T47D (cell line): ENCODE measurements at regions not wholly inside any gene's neighbourhood (a gene's known extent, or its start where the extent isn't known, plus 50 kb on each side); places are given as distances from the start of the nearest gene placed in this dataset.
"Not testable (repeated sequence)": the region's sequence is repeated elsewhere in the genome, so short reads cannot be mapped to it uniquely, and the experiment has no call there.

ENCODE experiments used
- DNase-seq, 2 experiments: peaks; one replicate each; pipeline versions ENCODE4 v3.0.0 to v3.0.0-alpha.2; 2011 to 2012; ENCODE audit warnings: low read depth in 1 of 2, low spot score in 1 of 2
- JUND ChIP-seq: IDR thresholded peaks from 2 replicates; pipeline ENCODE4 v1.6.1; 2012; ENCODE audit warnings: low read depth
- in situ Hi-C: cut with HindIII; loops from 2 replicates; pipeline ENCODE4 v1.10.0; 2016; ENCODE audit warnings: low sequenced_read_pairs, low pct_unique_long_range_greater_than_20kb

GRCh38 chr10:129210876-129211275 lies 256.2 kb upstream of the MGMT start:
- no peak for TF ChIP-seq JUND
- in situ Hi-C loops: no loop called here
- no peak for DNase-seq

DNA sequence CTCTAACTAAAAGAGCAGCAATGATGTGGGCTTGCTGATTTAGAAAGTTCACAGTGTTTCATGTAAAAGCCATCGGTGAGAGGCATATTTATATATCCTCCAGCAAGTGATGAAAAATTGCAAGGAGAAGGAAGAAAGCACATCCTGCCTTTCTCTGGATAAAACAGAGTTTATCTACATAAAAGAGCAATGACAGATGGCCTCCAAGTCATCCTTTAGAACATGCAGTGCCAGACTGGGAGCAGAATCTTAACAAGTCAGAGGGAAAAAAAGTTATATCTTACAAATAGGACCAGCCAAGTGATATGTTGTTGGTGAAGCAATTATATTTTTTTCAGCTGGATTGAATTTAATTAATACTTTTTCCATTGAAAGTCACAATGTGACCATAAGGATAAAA lies 253.8 kb upstream of the MGMT start:
- no peak for TF ChIP-seq JUND
- DNase-seq: no peak
- in situ Hi-C loops: no loop called here

GRCh38 chr10:129213996-129214395 lies 253.0 kb upstream of the MGMT start:
- in situ Hi-C loops, DNase-seq: not testable (repeated sequence)

DNA sequence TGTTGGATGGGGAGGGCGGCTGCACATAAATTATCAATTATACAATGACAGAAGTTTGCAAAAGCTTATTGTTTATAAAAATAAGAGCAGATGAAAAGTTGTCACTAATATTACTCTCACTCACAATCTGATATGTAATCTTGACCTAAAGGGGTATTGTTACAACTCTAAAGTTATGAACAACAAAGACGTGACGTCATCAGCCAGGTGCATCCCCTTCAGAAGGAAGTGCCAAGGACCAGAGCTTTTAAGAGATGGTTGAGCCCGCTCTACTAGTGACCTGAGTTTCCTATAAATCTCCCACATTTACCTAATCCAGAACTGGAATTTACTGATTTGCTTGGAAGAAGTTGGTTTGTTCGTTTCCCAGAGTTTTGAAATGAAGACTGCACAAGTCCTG lies 247.7 kb upstream of the MGMT start:
- in situ Hi-C loops: no loop called here
- no peak for TF ChIP-seq JUND
- no peak for DNase-seq

DNA sequence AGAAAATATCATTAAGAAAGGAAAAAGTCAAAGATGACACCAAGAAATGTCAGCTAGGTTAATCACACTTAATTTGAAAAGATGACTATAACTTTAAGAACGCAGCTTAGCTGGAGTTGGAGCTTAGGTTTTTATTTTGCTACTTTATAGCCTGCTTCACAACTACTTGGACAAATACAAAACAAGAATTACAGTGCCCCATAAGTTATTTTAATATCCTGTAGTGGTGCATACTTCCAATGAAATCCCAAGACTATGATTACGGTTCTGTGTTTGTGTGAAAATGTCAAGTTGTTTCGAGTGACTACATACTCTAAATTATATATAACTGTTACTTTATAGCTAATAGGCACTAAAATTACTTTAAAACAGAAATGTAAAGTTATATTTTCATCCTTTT lies 244.6 kb upstream of the MGMT start:
- no peak for TF ChIP-seq JUND
- no peak for DNase-seq
- in situ Hi-C loops: no loop called here

GRCh38 chr10:129223363-129223762 lies 243.7 kb upstream of the MGMT start:
- no peak for TF ChIP-seq JUND
- in situ Hi-C loops: no loop called here
- no peak for DNase-seq

DNA sequence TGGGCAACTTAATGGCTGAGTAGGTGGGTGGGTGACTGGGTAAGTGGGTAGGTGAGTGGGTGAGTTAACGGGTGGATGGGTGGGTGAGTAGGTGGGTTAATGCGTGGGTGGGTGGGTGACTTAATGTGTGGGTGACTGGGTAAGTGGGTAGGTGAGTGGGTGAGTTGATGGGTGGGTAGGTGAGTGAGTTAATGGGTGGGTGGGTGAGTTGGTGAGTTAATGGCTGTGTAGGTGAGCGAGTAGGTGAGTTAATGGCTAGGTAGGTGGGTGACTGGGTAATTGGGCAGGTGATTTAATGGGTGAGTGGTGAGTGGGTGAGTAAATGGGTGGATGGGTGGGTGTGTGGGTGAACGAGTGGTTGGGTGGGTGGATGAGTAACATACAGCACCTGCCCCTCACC lies 243.0 kb upstream of the MGMT start:
- TF ChIP-seq JUND: no peak
- DNase-seq: no peak
- in situ Hi-C loops: no loop called here

- DNase-seq: no peak
Observed at GRCh38 chr10:129231821-129232220, 235.2 kb upstream of the MGMT start.

DNA sequence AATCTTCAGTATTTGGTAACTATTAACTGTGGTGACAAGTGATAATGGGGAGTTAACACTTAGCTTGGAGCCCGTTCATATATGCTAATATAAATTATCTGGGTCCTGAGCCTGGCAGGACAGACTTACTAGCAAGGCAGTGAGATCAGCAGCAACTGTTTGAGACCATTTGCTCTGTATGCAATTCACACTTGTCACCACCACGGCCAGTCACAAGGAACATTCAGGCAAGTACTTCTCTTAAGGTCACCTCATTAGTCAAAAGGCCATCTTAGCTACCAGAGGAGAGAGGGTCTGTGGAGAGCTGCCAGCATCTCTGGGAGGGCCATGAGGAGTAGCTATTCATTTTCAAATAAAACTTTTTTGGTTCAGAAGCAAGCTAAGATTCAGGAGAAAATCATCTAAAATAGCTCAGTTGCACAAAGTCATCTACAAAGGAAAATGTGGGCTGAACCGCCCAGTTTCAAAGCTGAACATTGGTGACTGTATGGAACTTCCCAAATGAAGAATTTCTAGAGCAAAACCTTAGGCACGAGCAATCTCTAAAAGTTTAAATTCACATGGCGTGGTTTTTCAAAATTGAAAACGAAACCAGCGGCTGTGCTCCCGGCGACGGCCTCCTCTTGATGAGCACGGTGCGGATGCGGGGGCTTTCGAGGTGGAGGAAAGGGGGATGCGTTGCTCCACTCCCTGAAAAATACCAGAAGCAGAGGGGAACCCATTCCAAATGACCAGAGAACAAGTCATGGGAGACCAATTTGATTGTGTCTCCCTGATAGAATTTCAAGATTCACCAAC lies 233.5 kb upstream of the MGMT start:
- no peak for TF ChIP-seq JUND
- DNase-seq: peak in 1 of 2 experiments; percentile 15
- in situ Hi-C loops: no loop called here

More at GRCh38 chr10:129231821-129232220, 235.2 kb upstream of the MGMT start:
- in situ Hi-C loops: no loop called here
- no peak for TF ChIP-seq JUND

- in situ Hi-C loops: no loop called here
- no peak for TF ChIP-seq JUND
- DNase-seq: no peak
Observed at GRCh38 chr10:129236274-129236691, 230.8 kb upstream of the MGMT start.

GRCh38 chr10:129241461-129241860 lies 225.6 kb upstream of the MGMT start:
- TF ChIP-seq JUND: no peak
- in situ Hi-C loops: no loop called here

DNA sequence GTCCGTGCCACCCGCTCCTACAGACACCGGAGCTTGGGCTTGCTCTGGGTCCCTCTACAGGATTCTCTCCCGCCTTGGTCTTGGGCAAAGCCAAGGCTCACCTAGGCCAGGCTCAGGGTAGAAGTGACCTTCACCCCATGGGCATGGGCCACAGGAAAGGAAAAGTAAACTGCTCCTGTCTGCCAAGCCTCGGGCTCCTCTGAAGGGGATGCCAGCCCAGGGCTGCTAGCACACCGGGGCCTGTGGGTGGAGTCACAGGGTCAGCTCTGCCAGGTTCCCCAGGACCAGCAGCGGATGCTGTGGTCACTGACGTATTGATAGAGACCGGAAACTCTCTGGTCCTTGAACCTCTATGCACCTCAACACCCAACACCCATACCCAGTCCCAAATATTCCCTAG lies 222.7 kb upstream of the MGMT start:
- in situ Hi-C loops: no loop called here
- TF ChIP-seq JUND: no peak
- no peak for DNase-seq

More at GRCh38 chr10:129241461-129241860, 225.6 kb upstream of the MGMT start:
- DNase-seq: no peak

DNA sequence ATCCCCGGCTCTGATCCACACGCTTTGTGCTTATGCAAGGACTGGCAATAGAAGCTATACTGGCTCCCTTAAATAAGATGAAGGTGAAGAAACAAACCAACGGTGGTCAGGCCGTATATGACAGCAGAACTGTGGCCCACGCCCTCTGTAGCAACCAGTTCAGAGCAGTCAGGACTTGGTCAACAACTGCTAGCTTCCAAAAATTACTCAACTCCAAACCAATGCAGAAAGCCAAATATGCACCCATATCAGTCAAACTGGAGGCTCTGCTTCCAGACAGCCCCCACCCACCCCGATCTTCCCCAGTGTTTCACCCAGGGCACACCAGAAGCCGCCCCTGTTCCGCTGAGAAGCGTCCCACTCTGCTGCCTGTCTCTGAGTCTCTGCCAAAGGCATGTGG lies 222.3 kb upstream of the MGMT start:
- no peak for TF ChIP-seq JUND
- in situ Hi-C loops: no loop called here

More for the DNA sequence above, 222.3 kb upstream of the MGMT start:
- no peak for DNase-seq
